Body of pancreas (tissue), 4 donors: ENCODE measurements at regions not wholly inside any gene's neighbourhood (a gene's known extent, or its start where the extent isn't known, plus 50 kb on each side); places are given as distances from the start of the nearest gene placed in this dataset.

Experiments
- ATAC-seq: fragments of 150-250 bp; one replicate; pipeline ENCODE4 v1.9.1; 2016
- DNase-seq, 4 donors: peaks; one replicate each; pipeline ENCODE4 v3.0.0-alpha.2; 2019
- H3K27ac ChIP-seq, 4 donors: fragments of 200-600 bp; sonication (generic); 1 replicate in 3 of 4; 2 replicates in 1 of 4; pipeline versions ENCODE4 v1.5.1 to v1.6.1; 2016 to 2019; ENCODE audit warnings: mild to moderate bottlenecking in 1 of 4, mixed read lengths in 1 of 4, moderate library complexity in 1 of 4
- H3K27me3 ChIP-seq, 2 donors: fragments of 200-600 bp; sonication (generic); one replicate each; pipeline ENCODE4 v1.6.0; 2016; ENCODE audit warnings: mild to moderate bottlenecking in 1 of 2
- H3K36me3 ChIP-seq, 2 donors: fragments of 200-600 bp; sonication (generic); replicated peaks in 1 of 2; 2 replicates each; pipeline ENCODE4 v1.5.1; 2016; ENCODE audit warnings: low read depth in 2 of 2; ENCODE audit not compliant: insufficient read depth in 1 of 2
- H3K4me1 ChIP-seq: fragments of 200-600 bp; sonication (generic); one replicate; pipeline ENCODE4 v1.6.0; 2016
- H3K4me3 ChIP-seq, 2 donors: fragments of 200-600 bp; sonication (generic); 1 replicate in 1 of 2; 2 replicates in 1 of 2; pipeline ENCODE4 v1.5.1; 2016 to 2019
- H3K9me3 ChIP-seq, 3 donors: fragments of 200-600 bp; sonication (generic); 1 replicate in 2 of 3; 2 replicates in 1 of 3; pipeline ENCODE4 v1.5.1; 2016
- POLR2A ChIP-seq, 3 donors: fragments of 450-650 bp; IDR thresholded peaks; one replicate each; pipeline ENCODE4 v1.6.1; 2016; ENCODE audit warnings: antibody characterized with exemption in 3 of 3, mild to moderate bottlenecking in 2 of 3
- WGBS, 2 donors: methylation state at CpG; one replicate each; pipeline ENCODE4 v1.1.5; 2017; 5-methylcytosine and 5-hydroxymethylcytosine counted together
- intact Hi-C: fragments of 100-400 bp; cut with DNase I; formaldehyde crosslinking; loops from one replicate; pipeline ENCODE4 v1.15.1; 2023
- TF ChIP-seq, protein P1 (sequence below), 7 experiments: fragments of 450-650 bp in 4 of 7; fragments of 200-600 bp in 3 of 7; sonication (generic) in 3 of 7; IDR thresholded peaks; one replicate each; pipeline ENCODE4 v1.5.1; 2016 to 2019; ENCODE audit warnings: antibody characterized with exemption in 7 of 7

DNA sequence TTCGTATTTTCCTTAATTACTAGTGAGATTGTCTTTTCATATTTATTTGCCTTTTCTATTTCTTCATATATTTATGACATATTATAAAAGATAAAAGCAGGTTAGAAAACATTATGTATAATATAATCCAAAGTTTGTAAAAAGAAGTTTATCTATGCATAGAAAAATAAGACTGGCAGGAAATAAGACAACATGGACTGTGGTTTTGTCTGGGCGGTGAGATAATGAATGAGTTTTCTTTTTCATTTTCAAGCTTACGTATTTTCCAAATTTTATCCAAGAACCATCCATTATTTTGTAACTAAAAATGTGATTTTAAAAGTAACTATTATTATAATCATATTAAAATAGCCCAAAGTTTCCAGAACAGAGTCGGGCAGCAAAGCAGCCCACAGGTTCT is 109.8 kb upstream of the MVB12B start:
- TF ChIP-seq, protein P1, sequence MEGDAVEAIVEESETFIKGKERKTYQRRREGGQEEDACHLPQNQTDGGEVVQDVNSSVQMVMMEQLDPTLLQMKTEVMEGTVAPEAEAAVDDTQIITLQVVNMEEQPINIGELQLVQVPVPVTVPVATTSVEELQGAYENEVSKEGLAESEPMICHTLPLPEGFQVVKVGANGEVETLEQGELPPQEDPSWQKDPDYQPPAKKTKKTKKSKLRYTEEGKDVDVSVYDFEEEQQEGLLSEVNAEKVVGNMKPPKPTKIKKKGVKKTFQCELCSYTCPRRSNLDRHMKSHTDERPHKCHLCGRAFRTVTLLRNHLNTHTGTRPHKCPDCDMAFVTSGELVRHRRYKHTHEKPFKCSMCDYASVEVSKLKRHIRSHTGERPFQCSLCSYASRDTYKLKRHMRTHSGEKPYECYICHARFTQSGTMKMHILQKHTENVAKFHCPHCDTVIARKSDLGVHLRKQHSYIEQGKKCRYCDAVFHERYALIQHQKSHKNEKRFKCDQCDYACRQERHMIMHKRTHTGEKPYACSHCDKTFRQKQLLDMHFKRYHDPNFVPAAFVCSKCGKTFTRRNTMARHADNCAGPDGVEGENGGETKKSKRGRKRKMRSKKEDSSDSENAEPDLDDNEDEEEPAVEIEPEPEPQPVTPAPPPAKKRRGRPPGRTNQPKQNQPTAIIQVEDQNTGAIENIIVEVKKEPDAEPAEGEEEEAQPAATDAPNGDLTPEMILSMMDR (IDR thresholded peaks at IDR 0.05): no peak
- TF ChIP-seq POLR2A (IDR thresholded peaks at IDR 0.05): no peak
- Histone ChIP-seq H3K4me3 (no peak overlapping the region), H3K4me1 (no peaks in the 10 kb centered on the region), H3K27me3 (peaks cover 0 to 7% of the 10 kb centered on the region in 2 donors), H3K27ac (no peak overlapping the region), H3K36me3 (no peaks in the 10 kb centered on the region), H3K9me3 (peaks cover 0 to 15% (median 0%) of the 10 kb centered on the region in 3 donors)
- ATAC-seq (no peak), DNase-seq (no peak)
- intact Hi-C loops: no loop called here
- 62 to 70% methylated on average over 4 of the region's 4 CpGs for WGBS, 2 donors

DNA sequence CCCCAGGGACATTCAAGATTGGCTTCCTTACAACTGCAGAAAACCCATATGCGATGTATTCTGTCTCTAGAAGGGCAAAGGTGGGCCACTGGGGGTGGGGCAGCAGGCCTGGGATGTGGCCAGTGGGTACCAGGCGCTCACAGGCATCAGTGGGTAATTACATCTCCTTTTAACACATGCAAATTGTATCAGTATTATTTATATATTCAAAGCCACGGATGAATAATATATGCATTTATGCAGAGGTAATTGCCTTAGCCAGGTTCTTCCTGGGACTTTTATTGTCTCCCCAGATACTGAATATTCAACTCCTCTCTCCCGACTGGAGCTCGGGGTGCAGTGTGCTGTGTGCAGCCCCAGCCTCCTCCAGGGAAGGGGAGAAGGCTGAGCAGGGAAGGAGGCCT is 109.4 kb upstream of the MVB12B start:
- ATAC-seq: no peak
- WGBS, 2 donors: 42 to 54% methylated on average over 5 of the region's 5 CpGs

DNA sequence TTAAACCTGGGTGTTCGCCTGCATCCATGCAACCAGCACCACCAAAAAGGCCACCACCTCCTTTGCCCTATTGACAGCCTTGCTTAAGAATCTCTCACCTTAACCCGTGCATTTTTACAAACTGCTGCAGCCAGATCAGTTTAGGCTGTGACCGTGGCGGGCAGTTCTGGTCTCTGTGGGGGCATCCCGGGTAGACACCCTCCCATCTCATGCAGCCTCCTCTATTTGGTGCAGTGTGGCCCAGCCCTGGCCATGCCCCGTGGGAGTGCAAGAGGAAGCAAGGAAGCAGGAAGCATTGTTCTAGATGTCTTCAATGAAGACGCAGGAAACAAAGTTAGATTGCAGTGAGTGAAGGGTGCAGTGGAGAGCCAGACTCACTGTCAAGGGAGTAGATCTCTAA is 108.8 kb upstream of the MVB12B start:
- H3K4me1 ChIP-seq: peaks cover 5% of the 10 kb centered on the region
- WGBS, 2 donors: 68 to 69% methylated on average over 7 of the region's 7 CpGs
- H3K4me3 ChIP-seq: no peak overlapping the region
- peaks cover 0 to 15% (median 0%) of the 10 kb centered on the region in 3 donors for H3K9me3 ChIP-seq
- H3K36me3 ChIP-seq: no peaks in the 10 kb centered on the region
- no peak for DNase-seq
- no peak for TF ChIP-seq POLR2A (IDR thresholded peaks at IDR 0.05)
- TF ChIP-seq, protein P1 (IDR thresholded peaks at IDR 0.05): no peak
- H3K27me3 ChIP-seq: peaks cover 0 to 16% of the 10 kb centered on the region in 2 donors
- no peak for ATAC-seq
- intact Hi-C loops: no loop called here
- H3K27ac ChIP-seq: no peak overlapping the region

More for the DNA sequence above, 109.4 kb upstream of the MVB12B start:
- DNase-seq: no peak
- peaks cover 0 to 11% of the 10 kb centered on the region in 2 donors for H3K27me3 ChIP-seq
- TF ChIP-seq, protein P1 (IDR thresholded peaks at IDR 0.05): no peak
- TF ChIP-seq POLR2A (IDR thresholded peaks at IDR 0.05): no peak
- intact Hi-C loops: no loop called here
- no peaks in the 10 kb centered on the region for H3K36me3 ChIP-seq
- peaks cover 0 to 15% (median 0%) of the 10 kb centered on the region in 3 donors for H3K9me3 ChIP-seq
- H3K27ac ChIP-seq: no peak overlapping the region
- no peaks in the 10 kb centered on the region for H3K4me1 ChIP-seq
- H3K4me3 ChIP-seq: no peak overlapping the region

DNA sequence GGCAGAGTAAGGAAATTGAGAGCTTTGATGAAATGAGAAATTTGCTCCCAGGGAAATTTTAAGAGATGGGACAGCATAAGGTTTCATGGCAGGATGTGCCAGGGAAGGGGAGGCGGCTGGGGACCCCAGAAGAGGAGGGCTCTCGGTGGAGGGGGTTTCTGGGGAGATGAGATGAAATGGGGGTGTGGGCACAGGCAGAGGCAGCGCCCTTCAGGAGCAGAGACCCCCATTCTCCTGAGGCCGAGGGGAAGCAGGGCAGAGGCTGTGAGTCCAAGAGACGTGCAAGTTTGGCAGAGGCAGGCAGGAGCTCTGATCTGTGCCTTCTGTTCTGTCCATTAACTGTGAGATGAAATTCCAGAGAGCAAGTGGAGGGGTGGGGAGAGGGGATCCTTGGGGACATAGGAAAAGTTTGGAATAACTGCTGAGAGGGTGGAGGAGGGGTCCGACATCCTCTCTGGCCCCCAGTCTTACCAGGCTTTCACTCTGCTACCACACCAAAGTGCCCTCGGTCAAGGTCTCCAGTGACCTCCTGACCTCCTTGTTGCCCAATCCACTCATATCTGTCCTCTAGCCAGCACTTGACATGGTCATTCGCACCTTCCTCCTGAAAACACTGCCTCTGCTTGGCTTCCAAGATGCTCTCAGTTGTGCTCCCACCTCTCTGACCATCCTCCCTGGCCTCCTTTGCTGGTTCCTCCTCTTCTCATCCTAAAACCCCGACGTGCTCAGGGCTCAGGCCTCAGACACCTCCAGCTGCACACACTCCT is 108.1 kb upstream of the MVB12B start:
- WGBS, 2 donors: 62 to 64% methylated on average over 10 of the region's 10 CpGs
- no peak overlapping the region for H3K4me3 ChIP-seq
- H3K27ac ChIP-seq: no peak overlapping the region
- peaks cover 0 to 10% (median 0%) of the 10 kb centered on the region in 3 donors for H3K9me3 ChIP-seq
- DNase-seq (no peak), ATAC-seq (no peak)
- H3K36me3 ChIP-seq: no peaks in the 10 kb centered on the region
- peaks cover 0 to 17% of the 10 kb centered on the region in 2 donors for H3K27me3 ChIP-seq
- intact Hi-C loops: no loop called here
- H3K4me1 ChIP-seq: peaks cover 5% of the 10 kb centered on the region
- TF ChIP-seq, protein P1 (IDR thresholded peaks at IDR 0.05): no peak
- TF ChIP-seq POLR2A (IDR thresholded peaks at IDR 0.05): no peak

DNA sequence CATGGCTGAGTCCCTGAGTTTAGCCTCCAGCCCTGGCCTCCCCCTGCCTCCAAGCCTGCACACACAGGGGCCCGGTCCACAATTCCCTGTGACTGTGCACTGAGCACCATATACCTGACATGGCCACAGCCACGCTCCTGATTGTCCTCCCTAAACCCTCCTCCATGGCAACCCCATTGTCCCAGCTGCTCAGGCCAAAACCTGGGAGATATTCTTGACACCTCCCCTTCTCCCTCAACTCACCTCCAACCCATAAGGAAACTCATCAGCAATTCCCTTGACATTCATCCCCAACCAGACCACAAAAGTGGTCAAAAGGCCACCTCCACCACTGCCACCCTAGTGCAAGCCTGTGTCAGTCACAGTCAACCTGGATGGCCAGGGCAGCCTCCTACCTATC is 107.5 kb upstream of the MVB12B start:
- intact Hi-C loops: no loop called here
- Histone ChIP-seq H3K27ac (no peak overlapping the region), H3K4me3 (no peak overlapping the region), H3K36me3 (no peaks in the 10 kb centered on the region), H3K9me3 (peaks cover 0 to 5% (median 0%) of the 10 kb centered on the region in 3 donors), H3K27me3 (peaks cover 0 to 17% of the 10 kb centered on the region in 2 donors), H3K4me1 (peaks cover 5% of the 10 kb centered on the region)
- ATAC-seq (no peak), DNase-seq (no peak)
- no peak for TF ChIP-seq POLR2A (IDR thresholded peaks at IDR 0.05)
- TF ChIP-seq, protein P1 (IDR thresholded peaks at IDR 0.05): no peak
- WGBS, 2 donors: 78 to 79% methylated on average over 2 of the region's 2 CpGs
